ENCODE measurements at regions not wholly inside any gene's neighbourhood (a gene's known extent, or its start where the extent isn't known, plus 50 kb on each side); places are given as distances from the start of the nearest gene placed in this dataset.

DNA sequence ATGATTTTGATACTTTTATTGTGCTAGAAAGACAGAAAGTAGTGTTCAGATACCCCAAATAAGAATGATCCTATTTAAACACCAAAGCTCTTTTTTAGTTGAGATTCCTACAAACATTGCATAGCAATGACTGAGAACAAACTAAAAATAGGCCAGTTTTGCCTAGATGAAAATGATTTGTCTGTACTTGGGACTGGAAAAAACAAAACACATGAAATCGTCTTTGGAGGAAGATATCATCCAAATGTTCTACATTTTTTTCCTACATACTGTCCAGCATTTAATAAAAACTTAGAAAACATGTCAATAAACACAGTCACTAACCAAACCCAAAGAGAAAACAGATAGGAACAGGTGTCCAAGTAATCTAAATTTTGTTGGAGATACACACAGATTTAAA is 111.6 kb upstream of the MEOX2 start:
- no peak for DNase-seq (ENCODE audit: extremely low spot score)
- no peak for TF ChIP-seq ARNT (IDR thresholded peaks at IDR 0.05)
- no peak for TF ChIP-seq SP1 (IDR thresholded peaks at IDR 0.05)
- no peak for TF ChIP-seq HDGF (IDR thresholded peaks at IDR 0.05; ENCODE audit: borderline replicate concordance)
- TF ChIP-seq LEF1 (IDR thresholded peaks at IDR 0.05; ENCODE audit: borderline replicate concordance) = no peak
- TF ChIP-seq ZNF384 (IDR thresholded peaks at IDR 0.05) = no peak
- TF ChIP-seq BHLHE40 (IDR thresholded peaks at IDR 0.05; ENCODE audit: borderline replicate concordance) = no peak
- no peak for TF ChIP-seq SUZ12 (IDR thresholded peaks at IDR 0.05)
- TF ChIP-seq FOXA1 (IDR thresholded peaks at IDR 0.05) = no peak
- no peak for TF ChIP-seq L3MBTL2 (conservative IDR thresholded peaks at IDR 0.05)
- TF ChIP-seq FOXM1 (IDR thresholded peaks at IDR 0.05; ENCODE audit: borderline replicate concordance) = no peak
- TF ChIP-seq TARDBP (IDR thresholded peaks at IDR 0.05) = no peak
- ChIA-PET POLR2A (no interaction called here), CTCF (no interaction called here)

DNA sequence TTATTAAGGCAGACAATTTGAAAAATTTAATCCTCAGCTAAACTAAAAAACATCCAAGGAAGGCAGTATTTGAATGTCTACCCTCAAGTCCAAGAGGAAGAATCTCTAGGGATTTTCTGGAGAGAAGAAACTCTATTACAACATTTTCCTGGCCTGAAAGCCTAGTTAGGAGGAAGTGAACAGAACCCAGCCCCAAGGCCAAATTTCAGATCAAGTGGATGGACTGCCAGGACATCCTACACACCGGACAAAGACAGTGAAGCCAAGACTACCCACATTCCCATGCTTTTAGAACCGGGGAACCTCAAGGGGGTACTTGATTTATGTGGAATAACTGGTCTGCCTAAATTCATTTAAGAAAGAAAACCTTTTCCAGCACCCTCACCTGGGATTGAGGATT is 108.9 kb upstream of the MEOX2 start:
- DNase-seq (ENCODE audit: extremely low spot score) = no peak
- ChIA-PET POLR2A (no interaction called here), CTCF (no interaction called here)
- no peak for TF ChIP-seq TARDBP (IDR thresholded peaks at IDR 0.05)
- no peak for TF ChIP-seq L3MBTL2 (conservative IDR thresholded peaks at IDR 0.05)
- TF ChIP-seq, protein P1, sequence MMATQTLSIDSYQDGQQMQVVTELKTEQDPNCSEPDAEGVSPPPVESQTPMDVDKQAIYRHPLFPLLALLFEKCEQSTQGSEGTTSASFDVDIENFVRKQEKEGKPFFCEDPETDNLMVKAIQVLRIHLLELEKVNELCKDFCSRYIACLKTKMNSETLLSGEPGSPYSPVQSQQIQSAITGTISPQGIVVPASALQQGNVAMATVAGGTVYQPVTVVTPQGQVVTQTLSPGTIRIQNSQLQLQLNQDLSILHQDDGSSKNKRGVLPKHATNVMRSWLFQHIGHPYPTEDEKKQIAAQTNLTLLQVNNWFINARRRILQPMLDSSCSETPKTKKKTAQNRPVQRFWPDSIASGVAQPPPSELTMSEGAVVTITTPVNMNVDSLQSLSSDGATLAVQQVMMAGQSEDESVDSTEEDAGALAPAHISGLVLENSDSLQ (IDR thresholded peaks at IDR 0.05) = no peak

DNA sequence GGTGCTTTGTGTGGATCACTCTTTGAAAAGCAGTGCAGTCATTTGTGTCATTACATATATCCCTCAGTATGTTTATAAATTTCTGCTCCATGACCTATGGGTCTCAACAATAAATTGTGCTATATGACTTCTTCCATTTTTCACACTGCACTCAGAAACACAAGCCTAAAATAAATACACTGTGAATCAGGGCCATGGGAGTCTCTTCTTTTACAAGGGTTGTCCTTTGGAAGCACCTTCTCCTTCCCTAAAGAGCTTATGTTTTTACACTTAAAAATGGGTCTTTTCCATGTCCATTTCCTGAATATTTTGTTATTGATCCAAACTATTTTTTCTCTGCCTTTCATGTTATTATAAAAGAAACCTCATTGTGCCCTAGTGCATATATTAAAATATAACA is 108.3 kb upstream of the MEOX2 start:
- no peak for DNase-seq (ENCODE audit: extremely low spot score)
- ChIA-PET POLR2A (no interaction called here), CTCF (no interaction called here)
- TF ChIP-seq SUZ12 (IDR thresholded peaks at IDR 0.05) = no peak

DNA sequence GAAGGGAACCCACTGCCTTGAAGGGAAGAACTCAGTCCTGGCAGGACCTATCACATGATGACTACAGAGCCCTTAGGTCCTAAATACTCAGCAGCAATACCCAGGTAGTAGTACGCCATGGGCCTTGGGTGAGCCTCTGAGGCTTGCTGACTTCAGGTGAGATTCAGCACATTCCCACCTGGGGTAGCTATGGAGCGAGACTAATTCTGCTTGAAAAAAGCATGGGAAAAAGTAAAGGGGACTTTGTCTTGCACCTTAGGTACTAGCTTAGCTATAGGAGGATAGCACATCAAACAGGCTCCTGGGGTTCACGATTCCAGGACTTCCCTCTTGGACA is 98.2 kb upstream of the MEOX2 start:
- TF ChIP-seq ZNF384 (IDR thresholded peaks at IDR 0.05) = no peak
- TF ChIP-seq CTBP1 (IDR thresholded peaks at IDR 0.05; ENCODE audit: borderline replicate concordance) = no peak
- no peak for TF ChIP-seq ELF4 (IDR thresholded peaks at IDR 0.05)
- TF ChIP-seq SUZ12 (IDR thresholded peaks at IDR 0.05) = no peak
- no peak for TF ChIP-seq LEF1 (IDR thresholded peaks at IDR 0.05; ENCODE audit: borderline replicate concordance)
- TF ChIP-seq FOXM1 (IDR thresholded peaks at IDR 0.05; ENCODE audit: borderline replicate concordance) = no peak
- TF ChIP-seq NFRKB (IDR thresholded peaks at IDR 0.05) = no peak
- no peak for TF ChIP-seq FOXA1 (IDR thresholded peaks at IDR 0.05)
- no peak for TF ChIP-seq ARNT (IDR thresholded peaks at IDR 0.05)
- DNase-seq (ENCODE audit: extremely low spot score) = no peak
- POLR2A ChIA-PET = no interaction called here
- CTCF ChIA-PET = no interaction called here

GRCh38 chr7:15783987-15784693 is 97.7 kb upstream of the MEOX2 start:
- TF ChIP-seq TARDBP (IDR thresholded peaks at IDR 0.05) (no peak), SP1 (IDR thresholded peaks at IDR 0.05) (no peak), FOXA1 (IDR thresholded peaks at IDR 0.05) (no peak), FOXK2 (IDR thresholded peaks at IDR 0.05) (no peak), NFRKB (IDR thresholded peaks at IDR 0.05) (no peak), SUZ12 (IDR thresholded peaks at IDR 0.05) (no peak), HDGF (IDR thresholded peaks at IDR 0.05; ENCODE audit: borderline replicate concordance) (no peak), LEF1 (IDR thresholded peaks at IDR 0.05; ENCODE audit: borderline replicate concordance) (no peak), L3MBTL2 (conservative IDR thresholded peaks at IDR 0.05) (no peak), CTBP1 (IDR thresholded peaks at IDR 0.05; ENCODE audit: borderline replicate concordance) (no peak), ELF4 (IDR thresholded peaks at IDR 0.05) (no peak), ZNF384 (IDR thresholded peaks at IDR 0.05) (no peak), FOXM1 (IDR thresholded peaks at IDR 0.05; ENCODE audit: borderline replicate concordance) (no peak)
- TF ChIP-seq, protein P1 (IDR thresholded peaks at IDR 0.05) = no peak
- POLR2A ChIA-PET = no interaction called here
- DNase-seq (ENCODE audit: extremely low spot score) = no peak
- CTCF ChIA-PET = interaction anchor here (0.5 kb wide), 1 partner anchor 289 kb away, joined by 3 read pairs; no protein-coding TSS in a partner anchor

DNA sequence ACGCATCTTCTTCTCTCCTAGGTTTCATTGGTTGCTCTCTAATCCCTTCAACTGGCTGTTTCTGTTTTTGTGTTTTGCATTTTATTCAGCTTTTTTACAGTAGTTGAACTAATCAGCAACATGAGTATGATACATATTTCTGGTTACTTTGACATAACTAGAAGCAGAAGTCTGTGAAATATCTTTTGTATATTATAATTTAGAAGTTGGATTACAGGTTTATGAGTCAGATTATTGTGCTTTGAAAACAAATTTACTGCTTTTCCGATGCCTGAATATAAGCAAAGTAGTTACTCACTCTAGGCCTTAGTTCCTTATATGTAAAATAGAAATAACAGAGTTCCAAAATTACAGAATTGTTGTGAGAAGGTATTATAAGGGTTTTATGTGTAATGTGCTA is 96.2 kb upstream of the MEOX2 start:
- TF ChIP-seq ZNF384 (IDR thresholded peaks at IDR 0.05) (no peak), L3MBTL2 (conservative IDR thresholded peaks at IDR 0.05) (no peak), CTBP1 (IDR thresholded peaks at IDR 0.05; ENCODE audit: borderline replicate concordance) (no peak), FOXM1 (IDR thresholded peaks at IDR 0.05; ENCODE audit: borderline replicate concordance) (no peak), NFRKB (IDR thresholded peaks at IDR 0.05) (no peak), TARDBP (IDR thresholded peaks at IDR 0.05) (no peak)
- TF ChIP-seq, protein P1 (IDR thresholded peaks at IDR 0.05) = no peak
- POLR2A ChIA-PET = no interaction called here

DNA sequence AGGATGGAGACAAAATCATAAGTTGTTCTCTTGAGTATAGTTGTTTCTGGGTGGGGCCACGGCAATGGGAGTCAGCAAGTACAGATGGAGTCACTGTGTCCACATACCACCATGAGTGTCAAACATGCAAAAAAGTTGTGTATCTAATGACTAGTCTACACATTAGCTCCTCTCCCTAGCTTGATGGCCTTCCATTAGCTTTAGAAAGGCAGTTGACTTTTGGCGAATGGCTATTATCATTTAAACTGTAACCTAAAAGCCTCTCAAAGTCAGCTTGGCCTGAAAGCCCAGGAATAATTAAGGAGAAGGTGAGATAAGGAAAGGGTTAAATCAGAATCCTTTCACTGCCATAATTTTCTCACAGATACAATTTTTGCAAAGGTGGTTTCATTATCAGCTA is 95.5 kb upstream of the MEOX2 start:
- CTCF ChIA-PET = no interaction called here
- TF ChIP-seq HDGF (IDR thresholded peaks at IDR 0.05; ENCODE audit: borderline replicate concordance) = no peak
- TF ChIP-seq, protein P1 (IDR thresholded peaks at IDR 0.05) = no peak
- no peak for TF ChIP-seq FOXM1 (IDR thresholded peaks at IDR 0.05; ENCODE audit: borderline replicate concordance)
- TF ChIP-seq CTBP1 (IDR thresholded peaks at IDR 0.05; ENCODE audit: borderline replicate concordance) = no peak
- no peak for TF ChIP-seq ELF4 (IDR thresholded peaks at IDR 0.05)
- no peak for TF ChIP-seq BHLHE40 (IDR thresholded peaks at IDR 0.05; ENCODE audit: borderline replicate concordance)
- no peak for TF ChIP-seq FOXA1 (IDR thresholded peaks at IDR 0.05)
- TF ChIP-seq SUZ12 (IDR thresholded peaks at IDR 0.05) = no peak
- TF ChIP-seq ARNT (IDR thresholded peaks at IDR 0.05) = no peak
- TF ChIP-seq SP1 (IDR thresholded peaks at IDR 0.05) = no peak
- no peak for TF ChIP-seq TARDBP (IDR thresholded peaks at IDR 0.05)
- no peak for TF ChIP-seq L3MBTL2 (conservative IDR thresholded peaks at IDR 0.05)
- no peak for TF ChIP-seq LEF1 (IDR thresholded peaks at IDR 0.05; ENCODE audit: borderline replicate concordance)
- no peak for TF ChIP-seq ZNF384 (IDR thresholded peaks at IDR 0.05)
- no peak for TF ChIP-seq FOXK2 (IDR thresholded peaks at IDR 0.05)
- no peak for TF ChIP-seq NFRKB (IDR thresholded peaks at IDR 0.05)
- DNase-seq (ENCODE audit: extremely low spot score) = no peak
- POLR2A ChIA-PET = no interaction called here

More for the DNA sequence above, 96.2 kb upstream of the MEOX2 start:
- CTCF ChIA-PET = no interaction called here
- no peak for DNase-seq (ENCODE audit: extremely low spot score)
